Kidney epithelial cell (primary cell): ENCODE measurements at regions not wholly inside any gene's neighbourhood (a gene's known extent, or its start where the extent isn't known, plus 50 kb on each side); places are given as distances from the start of the nearest gene placed in this dataset.
"Not testable (repeated sequence)": the region's sequence is repeated elsewhere in the genome, so short reads cannot be mapped to it uniquely, and the experiment has no call there.

ENCODE experiments used
- DNase-seq: peaks from one replicate; pipeline ENCODE4 v3.0.0-alpha.2; 2010; ENCODE audit warnings: low read depth
- H3K27me3 ChIP-seq: 2 replicates; pipeline ENCODE4 v1.6.0; 2011; ENCODE audit warnings: low read length; ENCODE audit not compliant: control insufficient read depth, insufficient read depth
- H3K36me3 ChIP-seq: 2 replicates; pipeline ENCODE4 v1.5.1; 2011; ENCODE audit warnings: low read length; ENCODE audit not compliant: control insufficient read depth, insufficient read depth
- H3K4me3 ChIP-seq: 2 replicates; pipeline ENCODE4 v1.5.1; 2011; ENCODE audit warnings: low read depth, mild to moderate bottlenecking, control low read depth, low read length
- CTCF ChIP-seq: IDR thresholded peaks from 2 replicates; pipeline ENCODE4 v1.5.1; 2011; ENCODE audit warnings: mild to moderate bottlenecking, moderate library complexity, low read length, control low read depth, inconsistent platforms; ENCODE audit not compliant: insufficient read depth, poor library complexity, severe bottlenecking

DNA sequence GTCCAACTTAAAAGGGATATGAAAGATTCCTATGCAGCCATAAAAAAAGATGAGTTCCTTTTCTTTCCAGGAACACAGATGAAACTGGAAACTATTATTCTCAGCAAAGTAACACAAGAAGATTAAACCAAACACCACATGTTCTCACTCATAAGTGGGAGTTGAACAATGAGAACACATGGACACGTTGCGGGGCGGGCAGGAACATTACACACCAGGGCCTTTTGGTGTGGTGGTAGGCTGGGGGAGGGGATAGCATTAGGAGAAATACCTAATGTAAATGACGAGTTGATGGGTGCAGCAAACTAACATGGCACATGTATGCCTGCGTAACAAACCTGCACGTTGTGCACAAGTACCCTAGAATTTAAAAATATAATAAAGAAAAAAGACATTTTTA, 516.1 kb downstream of the LRRC70 start:
- no peak overlapping the region for H3K4me3 ChIP-seq
- no peak for TF ChIP-seq CTCF
- no peaks in the 10 kb centered on the region for H3K36me3 ChIP-seq
- H3K27me3 ChIP-seq: no peaks in the 10 kb centered on the region
- no peak for DNase-seq

- Histone ChIP-seq H3K36me3 (no peaks in the 10 kb centered on the region), H3K27me3 (no peaks in the 10 kb centered on the region), H3K4me3 (no peak overlapping the region)
- no peak for TF ChIP-seq CTCF
- DNase-seq: no peak
These were observed 510.5 kb downstream of the LRRC70 start for GRCh38 chr5:63089147-63089546.

DNA sequence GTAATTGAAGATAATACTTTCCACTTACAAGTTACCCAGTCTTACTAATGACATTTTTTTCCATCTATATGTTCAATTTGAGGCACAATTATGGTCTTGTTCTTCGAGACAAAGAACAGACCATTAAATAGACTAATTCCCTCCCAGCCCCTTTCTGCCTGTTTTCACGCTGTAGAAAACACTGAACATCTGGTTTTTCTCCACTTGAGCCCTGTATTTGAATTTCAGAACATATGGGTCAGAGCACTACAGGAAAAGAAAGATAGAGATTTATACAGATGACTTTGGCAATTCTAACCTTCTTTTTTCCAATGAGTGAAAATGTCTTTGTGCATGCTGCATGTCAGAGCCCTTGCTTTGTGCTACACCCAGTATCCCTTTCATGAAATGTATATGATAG, 506.9 kb downstream of the LRRC70 start:
- H3K27me3 ChIP-seq: no peaks in the 10 kb centered on the region
- no peak for DNase-seq
- H3K4me3 ChIP-seq: no peak overlapping the region
- no peak for TF ChIP-seq CTCF
- no peaks in the 10 kb centered on the region for H3K36me3 ChIP-seq

- DNase-seq, H3K4me3 ChIP-seq, H3K36me3 ChIP-seq, H3K27me3 ChIP-seq: not testable (repeated sequence)
These were observed 505.1 kb downstream of the LRRC70 start for GRCh38 chr5:63083689-63084088.

DNA sequence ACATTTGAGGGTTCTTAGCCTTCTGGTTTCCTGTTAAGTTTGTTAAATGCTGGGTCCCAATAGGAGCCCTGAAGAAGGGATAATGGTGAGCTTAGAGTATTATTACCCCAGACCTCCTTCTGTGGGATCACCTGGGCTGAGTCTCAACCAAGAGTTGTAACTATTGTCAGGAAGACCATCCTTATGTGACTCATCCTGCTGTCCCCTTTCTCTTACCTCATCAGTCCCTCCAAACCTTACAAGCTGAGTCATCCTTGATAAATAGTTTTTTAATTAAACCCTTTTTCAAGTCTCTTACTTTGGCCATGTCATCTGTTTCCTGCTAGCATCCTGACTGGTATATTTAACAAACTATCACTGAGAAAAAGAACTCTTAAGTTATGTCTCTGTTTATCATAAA, 502.8 kb downstream of the LRRC70 start:
- Histone ChIP-seq H3K4me3 (no peak overlapping the region), H3K36me3 (no peaks in the 10 kb centered on the region), H3K27me3 (no peaks in the 10 kb centered on the region)
- DNase-seq: no peak
- no peak for TF ChIP-seq CTCF

- no peaks in the 10 kb centered on the region for H3K36me3 ChIP-seq
- H3K27me3 ChIP-seq: no peaks in the 10 kb centered on the region
- no peak for DNase-seq
- TF ChIP-seq CTCF: no peak
- no peak overlapping the region for H3K4me3 ChIP-seq
These were observed 491.4 kb downstream of the LRRC70 start for GRCh38 chr5:63070001-63070400.
